ENCODE measurements at regions not wholly inside any gene's neighbourhood (a gene's known extent, or its start where the extent isn't known, plus 50 kb on each side); places are given as distances from the start of the nearest gene placed in this dataset.

- no peak for TF ChIP-seq CTCF (IDR thresholded peaks at IDR 0.05)
- TF ChIP-seq POLR2A (IDR thresholded peaks at IDR 0.05): no peak
Observed at GRCh38 chr3:168546707-168547106, 451.0 kb upstream of the GOLIM4 start.
